Activated CD8-positive, alpha-beta memory T cell treated with anti-CD3 and anti-CD28 coated beads, Interleukin-2, amount 50 U/mL, for 24 hours (primary cell): ENCODE measurements at regions not wholly inside any gene's neighbourhood (a gene's known extent, or its start where the extent isn't known, plus 50 kb on each side); places are given as distances from the start of the nearest gene placed in this dataset.

Source experiments
- DNase-seq: peaks from one replicate; pipeline ENCODE4 v3.0.0-alpha.2; 2020; ENCODE audit errors: extremely low read depth

- no peak for DNase-seq
Measured at GRCh38 chr20:60240986-60241385, 282.8 kb downstream of the CDH26 start.

DNA sequence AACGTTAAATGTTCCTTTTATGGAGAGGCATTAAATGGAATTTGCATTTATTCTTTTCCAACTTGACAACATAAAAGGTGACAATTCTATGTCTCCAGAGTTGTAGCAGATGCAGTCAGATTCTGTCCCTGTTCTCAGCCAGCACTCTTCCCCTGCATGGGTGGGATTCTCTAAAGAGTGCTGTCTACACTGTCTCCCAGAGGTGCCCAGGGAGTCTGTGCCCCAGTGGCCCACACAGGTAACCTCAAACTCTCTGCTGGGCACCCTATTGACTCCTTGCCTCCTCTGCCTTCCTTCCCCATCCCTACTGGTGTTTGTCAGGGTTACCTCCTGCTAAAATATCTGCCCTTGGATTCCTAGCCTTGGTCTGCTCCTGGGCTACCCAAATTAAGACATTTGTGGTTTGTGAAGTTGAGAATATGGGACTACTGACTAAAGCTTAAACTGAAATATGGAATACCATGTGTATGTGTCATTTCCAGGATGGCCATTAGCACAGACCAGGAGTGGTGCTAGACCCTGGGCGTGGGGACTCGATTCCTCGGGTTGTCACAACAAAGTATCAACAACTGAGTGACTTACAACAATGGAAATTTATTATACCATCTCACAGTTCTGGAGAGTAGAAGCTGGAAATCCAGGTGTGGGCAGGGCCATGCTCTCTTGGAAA, 284.7 kb downstream of the CDH26 start:
- DNase-seq, result no peak

- DNase-seq, result no peak
Measured at GRCh38 chr20:60244373-60245146, 286.3 kb downstream of the CDH26 start.

DNA sequence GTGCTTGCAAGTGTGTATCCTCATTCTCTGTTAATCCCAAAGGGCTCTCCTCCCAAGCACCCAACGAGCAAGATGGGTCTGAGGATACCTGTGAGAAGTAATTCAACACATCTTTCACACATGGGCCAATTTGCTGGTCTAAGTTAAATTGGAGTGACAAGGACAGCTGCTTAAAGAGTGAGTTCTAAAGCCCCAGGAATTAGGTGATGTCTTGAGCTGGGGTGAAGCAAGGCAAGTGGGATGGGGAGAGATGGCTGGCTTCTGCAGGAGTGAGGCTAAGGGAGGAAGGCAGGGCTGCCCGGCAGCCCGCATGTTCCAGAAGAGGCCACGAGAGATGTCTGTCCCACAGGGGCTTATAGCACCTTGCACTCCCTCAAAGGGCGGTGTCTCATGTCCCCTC, 288.5 kb downstream of the CDH26 start:
- DNase-seq, result no peak

GRCh38 chr20:60249436-60249835, 291.2 kb downstream of the CDH26 start:
- no peak for DNase-seq

DNA sequence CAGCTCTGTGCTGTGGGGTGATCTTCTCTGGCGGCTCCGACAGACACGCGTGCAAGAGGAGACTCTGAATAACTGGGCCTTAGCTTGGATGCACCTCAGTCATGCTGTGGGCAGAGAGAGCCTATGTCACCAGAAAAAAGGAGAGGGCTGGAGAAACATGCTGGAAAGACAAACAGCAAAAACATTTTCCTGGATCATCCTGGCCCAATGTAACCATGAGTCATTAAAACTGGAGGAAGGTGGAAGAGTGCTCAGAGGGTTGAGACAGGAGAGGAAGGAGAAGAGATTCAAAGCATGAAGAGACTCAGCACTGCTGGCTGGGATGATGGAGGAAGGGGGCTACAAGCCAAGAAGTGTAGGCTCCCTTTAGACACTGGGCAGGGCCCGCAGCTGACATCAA, 292.0 kb downstream of the CDH26 start:
- no peak for DNase-seq

DNA sequence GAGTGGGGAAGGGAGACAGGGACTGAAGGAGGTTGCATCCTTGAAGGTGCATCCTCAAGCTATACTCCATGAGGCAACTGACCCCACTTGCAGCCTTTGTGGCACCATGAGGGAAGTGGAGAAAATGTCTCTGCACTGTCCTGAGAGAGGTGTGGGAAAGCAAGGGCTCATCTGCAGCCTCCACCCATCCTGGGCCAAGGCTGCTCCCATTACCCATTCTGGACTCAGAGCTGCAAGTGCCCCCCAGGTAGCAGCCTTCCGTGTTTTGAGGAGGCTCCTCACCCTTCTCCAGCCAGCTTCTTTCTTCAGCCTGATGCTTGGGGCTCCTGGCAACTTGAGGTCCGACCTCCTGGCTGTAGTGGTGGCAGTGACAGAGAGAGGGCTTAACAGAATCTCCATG, 294.6 kb downstream of the CDH26 start:
- DNase-seq, result no peak

DNA sequence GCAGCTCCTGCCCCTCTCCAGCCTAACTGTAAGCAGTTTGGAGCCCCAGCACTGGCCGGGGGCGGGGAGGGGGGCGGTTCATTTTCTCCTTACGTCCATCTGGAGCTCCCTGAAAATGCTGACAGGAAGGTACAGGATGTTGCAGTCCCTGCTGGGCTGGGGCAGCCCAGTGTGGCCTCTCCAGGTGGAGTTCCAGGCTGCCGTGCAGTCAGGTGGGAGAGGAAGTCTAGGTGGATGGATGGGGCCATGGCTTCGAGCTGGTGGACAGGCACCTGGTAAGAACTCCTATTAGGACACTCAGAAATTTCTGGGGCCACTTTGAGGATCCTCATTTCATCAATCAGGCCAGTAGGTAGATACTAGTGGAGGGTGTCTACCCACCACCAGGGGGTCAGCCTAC, 295.2 kb downstream of the CDH26 start:
- DNase-seq, result no peak

- no peak for DNase-seq
Measured at GRCh38 chr20:60254901-60255411, 296.7 kb downstream of the CDH26 start.

DNA sequence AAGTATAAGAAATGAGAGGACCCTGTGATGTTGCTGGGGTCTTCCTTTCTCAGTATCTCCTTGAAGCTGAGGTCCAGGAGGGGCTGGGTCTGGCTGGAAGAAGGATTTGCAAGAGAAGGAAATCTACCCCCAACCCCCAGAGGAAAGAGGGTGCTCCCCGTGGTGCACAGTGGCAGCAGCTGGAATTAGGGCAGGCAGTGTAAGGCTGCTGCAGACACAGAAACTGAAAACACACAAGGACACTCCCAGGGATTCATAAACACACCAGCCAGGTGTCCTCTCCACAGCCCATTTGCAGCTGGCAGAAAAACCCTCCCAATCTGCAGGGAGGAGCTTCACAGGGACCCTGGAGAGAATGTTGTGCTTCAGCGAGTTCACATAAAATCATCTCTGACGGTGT, 297.2 kb downstream of the CDH26 start:
- no peak for DNase-seq

GRCh38 chr20:60255866-60256265, 297.6 kb downstream of the CDH26 start:
- no peak for DNase-seq

DNA sequence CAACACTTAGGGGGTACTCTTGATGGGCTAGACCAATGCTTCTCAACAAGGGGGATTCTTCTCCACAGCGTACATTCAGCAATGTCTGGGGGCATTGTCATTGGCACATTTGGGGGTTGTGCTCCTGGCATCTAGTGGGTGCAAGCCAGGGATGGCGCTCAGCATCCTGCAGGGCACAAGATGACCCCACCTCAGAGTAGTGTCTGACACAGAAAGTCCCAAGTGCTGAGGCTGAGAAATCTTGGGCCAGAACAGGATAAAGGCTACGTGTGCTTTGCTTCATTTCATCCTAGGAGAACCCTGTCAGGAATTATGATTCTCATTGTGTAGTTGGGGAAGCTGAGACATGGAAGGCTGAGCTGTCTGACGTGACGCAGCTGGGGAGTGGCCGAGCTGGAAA, 298.6 kb downstream of the CDH26 start:
- no peak for DNase-seq

DNA sequence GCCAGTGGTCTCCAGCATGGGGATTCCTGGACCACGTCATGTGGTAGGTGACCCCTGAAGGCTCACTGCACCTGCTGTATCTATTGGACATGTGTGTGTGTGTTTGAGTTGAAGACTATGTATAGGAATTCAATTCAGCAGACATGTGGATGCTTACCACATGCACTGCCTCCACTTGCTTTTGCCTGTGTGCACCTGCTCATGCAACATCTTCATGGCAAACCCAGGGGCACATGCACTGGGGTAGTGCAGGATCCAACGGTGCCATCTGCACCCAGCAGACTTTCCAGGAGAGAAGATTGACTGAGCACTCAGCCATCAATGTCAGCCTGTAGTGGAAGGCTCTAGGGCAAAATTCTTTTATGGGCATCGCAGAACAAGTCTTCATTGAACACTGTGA, 299.4 kb downstream of the CDH26 start:
- DNase-seq, result no peak

DNA sequence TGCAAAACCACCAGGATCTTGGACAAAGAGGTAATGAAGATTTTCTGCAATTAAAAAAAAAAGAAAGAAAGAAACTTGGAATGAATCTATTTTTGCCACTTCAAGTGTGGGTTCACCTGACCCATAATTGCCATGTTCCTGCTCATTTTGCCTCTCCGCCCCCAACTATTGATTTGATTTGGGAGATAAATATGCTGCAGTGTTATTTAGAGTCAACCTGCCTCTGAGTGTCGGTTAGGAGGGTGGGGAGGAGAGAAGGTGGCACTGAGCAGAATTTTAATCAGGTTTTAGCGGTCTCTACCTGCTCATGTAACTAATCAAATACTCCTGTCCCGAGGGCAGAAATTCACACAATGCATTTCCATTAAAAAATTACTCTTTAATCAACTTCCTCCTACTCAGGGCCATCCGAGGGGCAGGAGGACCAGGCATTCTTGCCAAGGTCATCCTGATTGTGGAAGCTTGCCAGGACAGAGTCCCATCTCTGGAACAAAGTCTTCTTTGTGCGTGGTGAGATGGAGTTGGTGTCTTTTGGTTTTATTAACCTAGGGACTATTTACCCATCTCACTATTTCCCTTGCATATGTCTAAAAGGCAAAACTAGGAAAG, 300.1 kb downstream of the CDH26 start:
- DNase-seq, result no peak

DNA sequence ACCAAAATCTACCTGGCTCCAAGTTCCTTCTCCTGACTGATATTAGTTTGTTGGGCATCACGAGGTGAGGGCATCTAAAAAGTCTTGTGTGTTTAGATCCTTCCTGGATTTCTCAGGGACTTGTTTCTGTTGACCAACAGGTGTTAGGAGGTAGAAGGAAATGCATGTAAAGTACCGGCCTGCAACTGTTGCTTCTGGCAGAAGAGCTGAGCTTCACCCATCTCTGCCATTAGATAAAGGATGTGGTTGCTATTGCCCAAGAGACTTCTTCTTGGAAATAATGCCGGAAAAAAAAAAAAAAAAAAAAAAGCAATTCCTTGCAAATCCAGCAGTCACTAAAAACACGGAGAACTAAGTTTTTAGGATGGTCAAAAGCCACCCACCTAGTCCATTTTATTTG, 303.1 kb downstream of the CDH26 start:
- DNase-seq, result no peak

GRCh38 chr20:60262967-60263603, 304.9 kb downstream of the CDH26 start:
- no peak for DNase-seq

- no peak for DNase-seq
Measured at GRCh38 chr20:60263725-60264709, 305.8 kb downstream of the CDH26 start.

DNA sequence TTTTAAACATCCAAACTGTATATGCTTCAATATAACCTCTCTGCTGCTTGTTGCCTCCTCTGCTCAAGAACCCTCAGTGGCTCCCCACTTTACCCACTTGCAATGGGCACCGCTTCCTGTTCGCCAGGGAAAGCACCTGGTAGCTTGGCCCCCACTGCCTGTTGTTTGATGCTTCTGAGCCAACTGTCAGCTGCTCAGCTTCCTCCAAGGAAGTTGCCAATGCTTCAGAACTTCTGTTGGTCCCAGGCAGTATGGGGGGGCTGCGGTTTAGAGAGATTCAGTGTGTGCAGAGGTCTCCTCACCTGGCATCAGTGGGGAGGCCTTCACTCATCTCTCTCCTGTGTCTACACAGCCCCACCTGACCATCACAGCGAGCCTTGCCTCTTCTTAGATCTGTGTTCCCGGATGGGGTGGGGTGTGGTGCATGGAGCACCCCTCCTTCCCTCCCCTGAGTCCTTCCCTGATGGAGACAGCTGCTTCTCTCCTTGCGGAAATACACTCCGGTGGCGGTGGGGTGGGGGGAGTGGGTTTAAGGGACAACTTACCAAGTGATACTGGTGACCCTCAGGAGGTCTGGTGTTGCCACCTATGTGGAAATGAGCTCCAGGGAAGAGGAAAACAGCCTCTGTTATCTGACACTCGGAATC, 308.1 kb downstream of the CDH26 start:
- DNase-seq, result no peak

GRCh38 chr20:60268491-60268890, 310.3 kb downstream of the CDH26 start:
- no peak for DNase-seq

DNA sequence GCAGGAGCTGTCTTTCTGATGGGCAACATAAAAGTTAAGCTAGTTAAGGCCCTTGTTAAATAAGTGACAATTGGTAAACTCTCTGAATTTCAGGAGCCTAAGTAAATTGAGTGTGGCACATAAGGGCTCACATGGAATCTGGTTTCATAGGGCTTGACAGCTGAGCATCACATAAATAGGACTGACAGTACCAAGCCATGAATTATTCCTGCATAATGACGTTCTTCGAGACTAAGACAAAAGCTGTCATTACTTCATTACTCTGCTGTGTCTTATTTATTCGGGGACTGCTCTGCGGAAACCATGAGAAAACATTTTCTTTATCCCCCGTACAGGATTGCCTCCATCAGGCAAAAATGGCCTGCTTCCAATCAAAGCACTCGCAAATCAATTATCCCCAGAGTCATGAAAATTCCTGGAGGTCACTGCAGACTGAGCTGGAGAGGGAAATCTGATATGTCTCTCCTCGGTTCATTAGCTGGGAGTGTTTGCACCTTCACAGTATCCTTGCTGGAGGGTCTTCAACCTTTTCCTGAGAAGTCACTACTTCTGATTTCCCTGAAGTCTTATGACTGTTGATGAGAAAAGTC, 311.4 kb downstream of the CDH26 start:
- no peak for DNase-seq
